HG03354 (cell line): ENCODE measurements at regions not wholly inside any gene's neighbourhood (a gene's known extent, or its start where the extent isn't known, plus 50 kb on each side); places are given as distances from the start of the nearest gene placed in this dataset.
"Not testable (repeated sequence)": the region's sequence is repeated elsewhere in the genome, so short reads cannot be mapped to it uniquely, and the experiment has no call there.

Source experiments
- ATAC-seq: cut with Tn5 transposase; IDR thresholded peaks from one replicate; pipeline ENCODE4 v1.9.1; 2021; ENCODE audit warnings: mild to moderate bottlenecking; ENCODE audit not compliant: unreplicated experiment, poor library complexity, severe bottlenecking

DNA sequence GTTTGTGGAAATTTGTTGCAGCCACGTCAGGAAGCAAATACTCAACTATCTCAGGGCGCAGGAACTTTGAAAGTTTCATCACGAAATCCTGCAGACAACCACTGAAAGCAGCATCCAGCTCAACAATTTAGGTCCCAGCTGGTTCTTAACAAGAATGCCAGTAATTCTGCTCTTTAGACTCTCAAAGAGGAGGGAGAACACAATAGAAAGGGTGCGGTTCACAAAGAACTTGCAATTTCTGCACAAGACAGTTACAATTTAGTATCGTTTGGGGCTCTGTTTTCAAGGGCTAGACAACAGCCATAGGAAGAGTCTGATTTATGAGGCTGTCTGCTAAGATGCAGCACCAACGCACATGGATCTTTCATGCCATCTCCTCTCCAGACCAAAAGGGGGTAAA, 223.1 kb downstream of the FGFR2 start:
- ATAC-seq: no peak

DNA sequence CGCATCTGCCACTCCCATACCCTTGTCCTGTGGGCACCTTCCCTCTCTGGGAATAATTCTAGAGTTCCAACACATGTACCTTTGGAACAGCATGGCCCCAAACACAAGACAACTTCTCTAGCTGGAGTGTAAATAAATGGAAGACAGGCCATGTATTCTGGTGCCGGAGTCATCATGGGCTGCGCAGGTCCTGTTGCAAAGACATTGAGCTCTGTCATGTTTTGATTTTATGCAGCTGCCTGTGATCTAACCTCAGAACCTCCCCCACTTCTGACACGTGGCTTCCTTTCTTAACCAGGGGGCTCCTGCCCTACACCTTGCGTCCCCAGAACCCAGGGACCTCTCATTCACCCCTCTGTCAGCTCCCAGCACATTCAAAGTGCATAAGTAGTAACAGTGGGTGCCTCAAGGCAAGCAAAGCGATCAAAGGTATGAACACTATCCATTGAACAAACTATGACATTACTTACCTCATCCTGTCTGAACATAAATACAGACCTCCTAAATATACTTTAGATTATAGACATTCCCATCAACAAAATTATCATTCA, 219.9 kb downstream of the FGFR2 start:
- ATAC-seq: no peak

DNA sequence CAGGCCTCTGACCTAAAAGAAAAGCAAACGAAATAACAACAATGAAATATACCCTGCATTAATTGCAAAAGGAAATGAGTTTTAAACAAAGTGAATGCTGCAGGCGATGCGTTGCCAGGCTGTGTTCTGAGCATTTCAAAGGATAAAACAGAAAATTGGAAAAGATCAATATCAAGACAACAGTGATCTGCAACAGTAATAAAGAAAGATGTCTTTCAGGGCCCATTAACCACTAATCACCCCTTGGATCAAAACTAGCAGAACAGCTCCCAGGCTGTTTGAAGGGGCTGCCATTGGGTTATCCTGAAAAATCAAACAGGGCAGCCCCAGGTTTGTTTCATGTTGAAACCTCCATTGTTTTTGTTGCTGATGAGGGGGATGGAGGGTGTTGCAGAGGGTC, 219.2 kb downstream of the FGFR2 start:
- no peak for ATAC-seq

DNA sequence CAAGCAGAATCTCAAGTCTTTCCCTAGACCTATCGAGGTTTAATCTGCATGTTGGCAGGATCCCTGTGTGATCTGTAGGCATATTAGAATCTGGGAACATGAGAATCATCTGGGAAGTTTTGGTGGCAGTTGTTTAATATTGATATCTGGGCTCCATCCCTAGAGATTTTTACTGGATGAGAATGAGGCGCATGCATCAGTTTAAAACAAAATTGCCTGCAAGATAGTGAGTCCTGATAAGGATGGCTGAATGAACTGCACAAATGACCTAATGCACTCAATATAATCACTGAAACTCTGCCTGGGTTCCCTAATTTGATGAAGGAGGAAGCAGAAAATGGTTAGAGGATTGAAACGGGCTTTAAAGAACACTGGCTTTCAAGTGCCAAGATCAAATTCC, 218.0 kb downstream of the FGFR2 start:
- no peak for ATAC-seq

DNA sequence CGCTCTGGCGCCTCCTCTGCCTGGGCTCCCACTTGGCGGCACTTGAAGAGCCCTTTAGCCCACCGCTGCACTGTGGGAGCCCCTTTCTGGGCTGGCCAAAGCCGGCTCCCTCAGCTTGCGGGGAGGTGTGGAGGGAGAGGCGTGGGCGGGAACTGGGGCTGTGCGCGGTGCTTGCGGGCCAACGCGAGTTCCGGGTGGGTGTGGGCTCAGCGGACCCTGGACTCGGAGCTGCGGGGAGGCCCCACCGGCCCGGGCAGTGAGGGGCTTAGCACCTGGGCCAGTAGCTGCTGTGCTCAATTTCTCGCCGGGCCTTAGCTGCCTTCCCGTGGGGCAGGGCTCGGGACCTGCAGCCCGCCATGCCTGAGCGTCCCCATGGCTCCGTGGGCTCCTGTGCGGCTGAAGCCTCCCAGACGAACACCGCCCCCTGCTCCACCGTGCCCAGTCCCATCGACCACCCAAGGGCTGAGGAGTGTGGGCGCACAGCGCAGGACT, 216.2 kb downstream of the FGFR2 start:
- not testable (repeated sequence) for ATAC-seq

DNA sequence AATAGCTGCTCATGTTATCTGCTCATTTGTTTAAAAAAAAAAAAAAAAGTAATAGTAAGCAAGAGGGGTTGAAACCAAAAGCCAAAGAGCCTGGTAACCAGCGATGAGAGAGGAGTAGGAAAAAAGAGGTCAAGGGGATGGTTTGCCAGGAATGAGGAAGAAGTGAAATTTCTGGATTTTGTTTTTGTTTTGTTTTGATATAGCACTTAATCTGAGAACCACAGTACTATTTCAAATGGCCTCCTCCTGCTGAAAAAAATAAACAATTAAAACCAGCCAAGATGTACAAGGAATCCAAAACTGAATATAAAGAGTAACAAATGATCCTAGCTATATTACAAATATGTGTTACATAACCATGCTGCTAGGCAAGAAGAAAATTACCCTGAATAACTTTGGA, 213.1 kb downstream of the FGFR2 start:
- ATAC-seq: no peak

DNA sequence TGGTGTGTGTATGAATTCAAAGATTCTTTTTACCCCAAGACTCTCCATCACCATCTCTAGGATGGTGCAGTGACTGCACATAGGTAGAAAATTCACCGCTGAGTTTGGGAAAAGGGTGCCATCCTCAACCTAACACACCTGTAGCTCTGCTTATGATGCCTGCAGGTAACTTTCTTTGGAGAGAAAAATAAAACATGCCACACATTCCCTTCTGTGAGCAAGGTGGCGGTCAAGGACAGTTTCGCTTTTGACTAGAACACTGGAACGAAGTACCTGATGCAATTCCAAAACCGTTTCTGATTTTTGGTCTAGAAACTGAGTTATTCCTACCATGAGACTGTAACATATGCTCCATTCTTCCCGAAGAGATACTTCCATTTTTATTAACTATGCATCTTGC, 205.6 kb downstream of the FGFR2 start:
- no peak for ATAC-seq

DNA sequence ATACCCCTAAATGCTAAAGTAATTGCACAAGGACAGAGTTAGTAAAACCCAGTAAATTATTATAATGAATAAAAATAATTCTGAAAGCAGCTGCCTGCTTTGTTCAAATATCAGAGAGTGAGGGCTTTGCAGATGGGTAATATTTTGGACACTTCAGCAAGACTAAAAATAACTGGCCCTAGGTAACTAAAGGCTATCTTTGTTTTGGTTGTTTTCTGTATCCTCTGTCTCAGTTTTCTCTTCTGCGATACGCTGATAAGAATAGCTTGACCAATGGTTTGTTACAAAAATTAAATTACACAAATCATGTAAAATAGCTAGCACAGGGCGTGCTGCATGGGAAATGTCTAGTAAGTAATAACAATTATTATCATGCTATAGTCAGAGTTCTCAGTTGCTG, 204.7 kb downstream of the FGFR2 start:
- ATAC-seq: no peak

DNA sequence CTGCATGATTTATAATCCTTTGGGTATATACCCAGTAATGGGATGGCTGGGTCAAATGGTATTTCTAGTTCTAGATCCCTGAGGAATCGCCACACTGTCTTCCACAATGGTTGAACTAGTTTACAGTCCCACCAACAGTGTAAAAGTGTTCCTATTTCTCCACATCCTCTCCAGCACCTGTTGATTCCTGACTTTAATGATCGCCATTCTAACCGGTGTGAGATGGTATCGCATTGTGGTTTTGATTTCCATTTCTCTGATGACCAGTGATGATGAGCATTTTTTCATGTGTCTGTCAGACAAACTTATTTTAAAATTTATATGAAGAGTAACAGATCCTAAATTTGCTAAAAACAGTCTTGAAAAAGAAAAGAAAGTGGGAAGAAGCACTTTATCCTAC, 197.7 kb downstream of the FGFR2 start:
- ATAC-seq: not testable (repeated sequence)

DNA sequence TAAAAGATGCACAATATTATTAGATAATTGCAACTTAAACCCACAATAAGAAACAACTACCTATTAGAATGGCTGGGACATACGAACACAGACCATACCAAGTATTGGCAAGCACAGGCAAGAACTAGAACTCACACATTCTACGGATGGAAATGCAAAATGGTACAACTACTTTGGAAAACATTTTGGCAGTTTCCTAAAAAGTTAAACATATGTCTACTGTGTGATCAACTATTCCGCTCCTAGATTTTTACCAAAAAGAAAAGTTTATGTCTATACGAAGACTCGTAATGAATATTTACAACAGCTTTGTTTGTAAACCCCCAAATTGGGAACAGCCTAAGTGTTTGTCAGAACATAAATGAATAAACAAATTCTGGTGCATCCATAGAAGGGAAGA, 194.7 kb downstream of the FGFR2 start:
- no peak for ATAC-seq

DNA sequence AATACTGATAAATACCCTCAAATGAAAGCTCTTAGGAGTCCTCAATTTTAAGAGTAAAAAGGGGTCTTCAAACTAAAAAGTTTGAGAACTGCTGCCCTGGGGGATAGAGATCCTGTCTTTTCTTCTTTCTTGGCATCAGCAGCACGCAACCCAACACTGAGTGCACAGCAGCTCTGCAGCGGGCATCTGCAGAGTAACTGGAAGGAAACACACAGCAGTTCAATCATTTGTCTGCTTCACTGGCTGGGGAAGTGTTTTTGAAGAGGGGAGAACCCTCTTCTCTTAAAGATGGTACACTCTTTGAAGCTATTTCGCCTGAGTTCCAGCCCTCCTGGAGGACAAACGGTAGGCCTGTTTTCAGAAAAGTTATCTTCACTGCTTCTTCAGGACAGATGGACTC, 193.6 kb downstream of the FGFR2 start:
- ATAC-seq: no peak

DNA sequence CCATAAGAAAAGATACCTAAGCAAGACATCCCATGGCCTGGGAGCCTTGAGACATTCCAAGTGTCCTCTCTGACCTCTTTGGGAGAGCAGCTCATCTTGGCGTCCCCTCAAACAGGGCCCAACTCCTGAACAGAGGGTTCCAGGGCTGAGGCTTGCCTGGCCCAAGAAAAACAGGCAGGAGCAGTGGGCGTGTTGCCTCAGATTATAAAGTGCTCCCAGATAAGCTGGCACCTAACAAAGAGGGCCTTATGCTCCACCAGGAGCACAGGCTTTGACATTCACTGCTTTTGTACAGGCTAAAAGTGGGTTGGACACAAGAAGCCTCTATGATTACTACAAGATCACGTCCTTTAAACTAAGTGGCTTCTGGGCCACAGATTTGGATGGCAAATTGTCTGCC, 193.1 kb downstream of the FGFR2 start:
- no peak for ATAC-seq

DNA sequence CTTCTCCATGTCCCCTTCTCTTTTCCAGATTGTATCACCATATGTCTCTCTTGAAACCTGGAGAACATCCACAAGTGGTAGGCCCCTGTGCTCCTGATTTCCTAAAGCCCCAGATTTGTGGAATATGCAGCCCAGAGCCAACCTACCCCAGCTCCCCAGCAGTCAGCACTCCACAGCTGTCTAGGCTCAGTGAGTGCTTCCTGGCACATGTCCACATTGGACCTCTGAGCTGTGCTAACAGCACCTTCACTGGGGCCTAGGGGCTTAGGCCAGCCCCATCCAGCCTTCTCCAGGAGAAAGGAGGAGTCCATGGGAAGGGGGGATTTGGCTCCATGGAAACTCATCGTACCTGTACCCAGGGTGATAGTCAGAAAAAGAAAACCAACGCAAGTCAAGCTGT, 192.7 kb downstream of the FGFR2 start:
- no peak for ATAC-seq

DNA sequence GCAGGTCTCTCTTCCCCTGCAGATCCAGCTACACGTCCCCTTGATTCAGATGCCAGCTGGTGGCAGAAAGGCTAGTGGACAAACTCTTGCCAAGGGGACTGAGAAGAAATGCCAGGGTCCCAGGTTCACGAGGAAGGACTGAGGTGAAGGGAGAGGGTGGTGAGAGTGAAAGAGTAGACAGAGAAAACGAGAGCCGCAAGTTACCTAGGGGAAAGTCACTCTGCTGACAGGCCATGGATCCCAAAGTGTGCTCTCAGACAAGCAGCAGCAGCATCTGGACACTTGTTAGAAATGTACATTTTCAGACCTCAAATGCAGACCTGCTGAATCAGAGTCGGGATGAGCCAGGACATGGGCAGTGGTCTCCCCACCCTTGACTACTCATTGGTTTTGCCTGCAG, 192.3 kb downstream of the FGFR2 start:
- no peak for ATAC-seq

DNA sequence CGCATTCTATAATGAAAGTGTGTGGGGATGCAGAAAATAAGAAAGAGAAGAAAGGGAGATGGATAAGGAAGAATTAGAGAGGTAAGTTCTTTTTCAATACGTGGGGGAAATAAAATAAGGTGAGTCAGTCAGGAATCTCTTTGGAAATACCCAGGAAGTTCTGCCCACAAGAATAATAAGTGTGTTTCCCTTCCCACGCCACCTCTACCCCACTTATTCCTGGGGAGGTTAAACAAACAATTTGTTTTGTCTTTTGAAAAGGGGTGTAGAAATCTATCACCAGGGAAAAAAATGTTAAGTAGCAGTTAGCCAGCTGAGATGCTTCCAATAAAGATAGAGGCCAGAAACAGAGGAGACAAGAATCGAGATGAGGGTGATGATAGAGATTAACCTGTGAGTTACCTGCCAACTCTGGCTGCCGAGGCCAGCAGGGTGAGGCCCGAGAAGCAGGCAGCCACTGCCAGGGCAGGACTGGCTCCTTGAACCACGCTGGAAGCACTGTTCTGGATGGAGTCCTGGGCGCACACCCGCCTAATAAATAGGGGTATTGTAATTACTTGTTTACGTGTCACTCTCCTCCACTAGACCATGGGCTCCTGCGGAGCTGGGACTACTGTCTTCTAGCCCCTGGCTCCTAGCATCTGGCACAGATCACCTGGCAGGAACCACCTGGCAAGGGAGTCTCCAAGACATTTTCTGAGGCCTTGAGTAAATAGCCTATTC, 191.3 kb downstream of the FGFR2 start:
- no peak for ATAC-seq

DNA sequence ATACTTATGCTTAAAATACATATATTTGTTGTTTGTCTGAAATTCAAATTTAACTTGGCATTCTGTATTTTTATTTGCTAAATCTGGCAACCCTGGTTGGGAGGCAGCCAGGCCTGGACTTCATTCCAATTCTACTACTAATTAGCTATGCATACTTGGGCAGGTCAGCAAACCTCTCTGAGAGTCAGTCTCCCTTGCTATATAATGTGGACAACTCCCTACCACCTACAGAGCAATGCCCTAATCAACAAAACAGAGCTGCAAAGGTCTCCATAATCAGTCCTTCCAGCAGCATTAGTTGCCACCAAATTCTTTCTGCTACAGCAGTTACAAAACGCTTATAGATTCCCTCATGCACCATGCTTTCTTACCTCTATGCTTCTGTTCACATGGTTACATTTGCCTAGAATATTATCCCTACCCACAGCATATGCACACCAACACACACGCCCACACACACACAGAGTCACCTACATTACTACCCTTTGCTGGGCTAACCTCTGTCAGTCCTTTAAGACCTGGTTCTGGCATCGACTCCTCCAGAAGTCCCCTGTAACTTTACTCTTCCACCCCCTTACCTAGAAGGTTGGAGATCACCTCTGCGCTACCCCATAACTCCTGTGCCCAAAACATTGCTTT, 188.7 kb downstream of the FGFR2 start:
- ATAC-seq: no peak

DNA sequence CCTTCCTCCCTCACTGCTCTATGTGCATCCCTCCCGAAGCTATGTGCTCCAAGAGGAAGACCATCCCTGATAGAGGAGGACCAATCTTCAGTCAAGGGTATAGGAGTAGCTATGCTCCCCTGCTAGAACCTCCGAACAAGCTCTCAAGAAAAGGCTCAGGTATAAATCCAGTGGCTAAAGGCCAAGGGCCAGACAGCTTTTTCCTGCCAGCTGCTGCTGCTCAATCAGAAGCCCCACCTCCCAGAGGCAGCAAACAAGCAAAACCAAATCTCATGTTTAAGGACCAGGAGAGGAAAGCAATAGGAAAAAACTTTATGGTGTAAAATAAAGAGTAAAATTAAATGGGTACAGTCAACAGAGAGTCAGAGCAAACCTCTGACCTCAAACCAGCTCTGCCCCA, 187.2 kb downstream of the FGFR2 start:
- no peak for ATAC-seq

DNA sequence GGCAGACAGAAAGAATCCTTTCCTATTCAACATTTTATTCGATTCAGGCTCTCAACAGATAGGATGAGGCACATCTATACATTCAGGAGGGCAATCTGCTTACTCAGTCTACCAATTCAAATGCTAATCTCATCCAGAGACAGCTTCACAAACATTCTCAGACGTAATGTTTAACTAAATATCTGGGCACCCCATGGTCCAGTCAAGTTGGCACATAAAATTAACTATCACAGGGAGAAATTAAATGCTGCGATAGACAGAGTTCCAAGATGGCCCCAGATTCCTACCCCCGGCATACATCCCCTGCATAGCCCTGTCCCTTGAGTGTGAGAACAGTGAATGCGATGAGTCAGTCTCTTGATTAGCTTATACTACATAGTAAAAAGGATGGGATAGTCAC, 184.3 kb downstream of the FGFR2 start:
- no peak for ATAC-seq

DNA sequence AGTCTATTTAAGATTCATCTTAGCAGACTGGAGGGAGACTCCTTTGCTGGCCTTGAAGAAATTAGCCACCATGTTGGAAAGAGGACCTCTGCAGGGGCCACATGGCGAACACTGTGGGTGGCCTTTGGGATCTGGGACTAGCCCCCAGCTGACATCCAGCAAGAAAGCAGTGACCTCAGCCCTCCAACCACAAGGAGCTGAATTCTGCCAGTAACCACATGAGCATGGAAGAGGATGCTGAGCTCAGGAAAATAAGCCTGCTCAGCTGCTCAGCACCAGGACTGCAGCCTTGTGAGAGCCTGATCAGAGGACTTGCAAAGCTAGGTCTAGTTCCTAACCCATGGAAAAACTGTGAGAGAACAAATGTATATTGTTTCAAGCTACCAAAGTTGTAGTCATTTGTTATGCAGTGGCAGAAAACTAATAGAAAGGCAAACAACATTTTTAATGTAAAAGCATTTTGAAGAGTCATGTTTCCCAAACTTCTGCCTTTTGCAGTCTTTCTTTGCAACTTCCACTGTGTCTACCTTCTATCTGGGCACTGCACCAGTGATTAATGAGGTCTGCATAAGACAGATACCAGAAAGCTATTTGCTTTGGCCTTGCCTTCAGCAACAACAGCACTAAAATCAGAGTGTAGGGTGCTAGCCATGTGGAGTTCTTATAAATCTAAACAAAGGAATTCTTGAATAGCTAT, 183.7 kb downstream of the FGFR2 start:
- no peak for ATAC-seq

DNA sequence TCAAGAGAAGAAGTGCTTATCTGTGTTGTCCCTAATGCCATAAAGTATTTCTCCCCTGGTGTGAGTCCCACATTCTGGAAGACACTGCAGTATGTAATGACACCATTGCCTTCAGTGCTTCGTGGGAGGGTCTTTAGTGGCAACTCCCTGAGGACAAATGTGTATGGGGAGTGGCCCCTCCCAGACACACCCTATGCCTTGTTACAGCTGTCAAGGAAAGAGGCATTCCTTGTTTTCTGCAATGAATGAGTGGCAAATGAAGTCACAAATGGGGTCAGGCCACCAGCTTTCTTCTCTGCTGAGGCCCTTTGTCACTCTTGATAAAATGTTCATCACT, 183.2 kb downstream of the FGFR2 start:
- no peak for ATAC-seq

DNA sequence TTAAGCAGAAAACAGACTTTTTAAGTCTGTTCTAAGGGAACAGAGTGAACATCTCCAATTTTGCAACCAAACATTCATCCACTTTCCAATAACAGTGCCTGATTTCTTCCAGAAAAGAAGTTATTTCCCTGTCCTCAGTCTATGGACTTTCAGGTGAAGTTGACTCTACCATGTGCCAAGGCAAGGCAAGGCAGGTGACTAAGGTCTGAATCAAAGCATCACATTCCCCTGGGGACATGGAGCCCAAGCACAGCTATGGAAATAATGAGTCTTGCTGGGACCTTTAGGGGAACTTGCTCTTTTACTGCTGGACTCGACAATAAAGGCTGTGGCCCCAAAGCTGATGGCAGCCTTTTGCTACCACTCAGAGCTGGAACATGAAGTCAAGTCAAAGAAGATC, 182.2 kb downstream of the FGFR2 start:
- ATAC-seq: no peak
